ENCODE measurements at regions not wholly inside any gene's neighbourhood (a gene's known extent, or its start where the extent isn't known, plus 50 kb on each side); places are given as distances from the start of the nearest gene placed in this dataset.

DNA sequence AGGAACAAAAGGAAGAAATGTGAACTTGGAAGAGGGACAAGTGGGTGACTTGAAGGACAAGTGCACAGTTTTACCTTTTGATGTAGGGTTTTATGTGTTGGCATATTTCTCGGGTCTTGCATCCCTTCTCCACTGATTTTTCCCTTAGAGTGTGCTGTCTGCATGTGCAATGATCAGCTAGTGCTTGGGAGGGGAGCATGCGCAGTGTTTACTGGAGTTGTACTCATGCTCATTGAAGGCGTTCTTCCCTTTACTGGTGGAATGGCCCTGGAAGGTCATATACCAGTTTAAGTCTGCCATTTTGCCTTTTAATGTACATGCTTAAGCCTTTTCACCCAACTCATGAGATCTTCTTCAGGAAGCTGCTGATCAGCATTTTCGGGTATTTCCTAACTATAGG, 1168.0 kb downstream of the SUCLG1 start:
- no peak overlapping the region for H3K4me3 ChIP-seq (ENCODE audit: insufficient read depth, low read length, poor library complexity, severe bottlenecking)
- H3K27ac ChIP-seq (ENCODE audit: low read depth, low read length), result no peak overlapping the region
- no peaks in the 10 kb centered on the region for H3K27me3 ChIP-seq (ENCODE audit: low read length)
- TF ChIP-seq CTCF (IDR thresholded peaks at IDR 0.05; ENCODE audit: insufficient read depth, low read length, poor library complexity, severe bottlenecking) (no peak), EZH2phosphoT487 (conservative IDR thresholded peaks at IDR 0.05; ENCODE audit: low read length) (no peak)
- H3K4me2 ChIP-seq (ENCODE audit: low read depth, low read length, poor library complexity, severe bottlenecking), result no peak overlapping the region
- H3K36me3 ChIP-seq (ENCODE audit: low read length), result no peaks in the 10 kb centered on the region
- no peaks in the 10 kb centered on the region for H3K9me3 ChIP-seq (ENCODE audit: insufficient read depth, low read length)
- H3F3A ChIP-seq (ENCODE audit: insufficient read depth), result no peaks in the 10 kb centered on the region
- no peak overlapping the region for H2AFZ ChIP-seq (ENCODE audit: low read depth, low read length, severe bottlenecking)
- 0 out of 2 replicates have a peak, but pooled peaks cover 1% of the 10 kb centered on the region for H3K9me2 ChIP-seq (replicated peaks; ENCODE audit: insufficient read depth, low read length)
- no peaks in the 10 kb centered on the region for H3K79me2 ChIP-seq (ENCODE audit: insufficient read depth, low read length)
- H3K9ac ChIP-seq (ENCODE audit: low read length), result no peak overlapping the region
- H4K20me1 ChIP-seq (ENCODE audit: low read depth, low read length), result no peaks in the 10 kb centered on the region

DNA sequence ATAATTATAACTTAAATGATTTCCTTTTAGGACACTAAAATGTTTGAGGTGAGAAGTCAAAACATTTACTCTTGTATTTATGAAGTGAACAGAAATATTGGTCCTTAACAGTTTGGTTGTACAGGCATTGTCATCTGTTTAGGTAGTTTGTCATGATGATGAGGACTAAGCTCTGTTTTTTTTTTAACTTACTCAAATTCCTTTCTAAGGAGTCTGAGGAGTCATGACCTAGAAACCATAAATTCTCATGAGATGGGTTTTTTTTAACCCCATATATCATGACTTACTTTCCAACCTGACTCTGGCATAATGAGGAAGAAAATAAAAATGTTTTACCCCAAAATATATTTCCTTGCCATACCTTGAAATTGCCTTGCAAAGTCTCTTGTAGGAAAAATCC, 1176.2 kb downstream of the SUCLG1 start:
- Histone ChIP-seq H3K9ac (ENCODE audit: low read length) (no peak overlapping the region), H4K20me1 (ENCODE audit: low read depth, low read length) (no peaks in the 10 kb centered on the region), H3K4me3 (ENCODE audit: insufficient read depth, low read length, poor library complexity, severe bottlenecking) (no peak overlapping the region), H3K4me2 (ENCODE audit: low read depth, low read length, poor library complexity, severe bottlenecking) (no peak overlapping the region), H3K79me2 (ENCODE audit: insufficient read depth, low read length) (no peaks in the 10 kb centered on the region), H3K9me3 (ENCODE audit: insufficient read depth, low read length) (no peaks in the 10 kb centered on the region), H2AFZ (ENCODE audit: low read depth, low read length, severe bottlenecking) (no peak overlapping the region), H3K27ac (ENCODE audit: low read depth, low read length) (no peak overlapping the region), H3F3A (ENCODE audit: insufficient read depth) (no peaks in the 10 kb centered on the region), H3K27me3 (ENCODE audit: low read length) (no peaks in the 10 kb centered on the region), H3K36me3 (ENCODE audit: low read length) (no peaks in the 10 kb centered on the region), H3K9me2 (replicated peaks; ENCODE audit: insufficient read depth, low read length) (0 out of 2 replicates have a peak, but pooled peaks cover 3% of the 10 kb centered on the region)
- no peak for TF ChIP-seq CTCF (IDR thresholded peaks at IDR 0.05; ENCODE audit: insufficient read depth, low read length, poor library complexity, severe bottlenecking)
- no peak for TF ChIP-seq EZH2phosphoT487 (conservative IDR thresholded peaks at IDR 0.05; ENCODE audit: low read length)

- no peaks in the 10 kb centered on the region for H3K36me3 ChIP-seq (ENCODE audit: low read length)
- H3K27ac ChIP-seq (ENCODE audit: low read depth, low read length), result no peak overlapping the region
- H3K4me2 ChIP-seq (ENCODE audit: low read depth, low read length, poor library complexity, severe bottlenecking), result no peak overlapping the region
- H3K9ac ChIP-seq (ENCODE audit: low read length), result no peak overlapping the region
- H4K20me1 ChIP-seq (ENCODE audit: low read depth, low read length), result no peaks in the 10 kb centered on the region
- no peaks in the 10 kb centered on the region for H3K27me3 ChIP-seq (ENCODE audit: low read length)
- H3K4me3 ChIP-seq (ENCODE audit: insufficient read depth, low read length, poor library complexity, severe bottlenecking), result no peak overlapping the region
- TF ChIP-seq CTCF (IDR thresholded peaks at IDR 0.05; ENCODE audit: insufficient read depth, low read length, poor library complexity, severe bottlenecking) (no peak), EZH2phosphoT487 (conservative IDR thresholded peaks at IDR 0.05; ENCODE audit: low read length) (no peak)
- no peak overlapping the region for H2AFZ ChIP-seq (ENCODE audit: low read depth, low read length, severe bottlenecking)
- no peaks in the 10 kb centered on the region for H3K9me3 ChIP-seq (ENCODE audit: insufficient read depth, low read length)
- H3F3A ChIP-seq (ENCODE audit: insufficient read depth), result no peaks in the 10 kb centered on the region
- H3K79me2 ChIP-seq (ENCODE audit: insufficient read depth, low read length), result no peaks in the 10 kb centered on the region
- 0 out of 2 replicates have a peak, but pooled peaks cover 3% of the 10 kb centered on the region for H3K9me2 ChIP-seq (replicated peaks; ENCODE audit: insufficient read depth, low read length)
These were observed 1176.9 kb downstream of the SUCLG1 start for GRCh38 chr2:83282043-83282795.

All from SU-DHL-6 (cell line).